ENCODE measurements at regions not wholly inside any gene's neighbourhood (a gene's known extent, or its start where the extent isn't known, plus 50 kb on each side); places are given as distances from the start of the nearest gene placed in this dataset.

- no peak for TF ChIP-seq EZH2phosphoT487 (IDR thresholded peaks at IDR 0.05; ENCODE audit: insufficient read depth, low read depth)
- no peak for TF ChIP-seq EZH2 (IDR thresholded peaks at IDR 0.05; ENCODE audit: insufficient read depth, poor library complexity, severe bottlenecking)
Observed at GRCh38 chr3:118629821-118630220, 404.8 kb downstream of the IGSF11 start.

Data from GM23248 (cell line).